22Rv1 (cell line): ENCODE measurements at regions not wholly inside any gene's neighbourhood (a gene's known extent, or its start where the extent isn't known, plus 50 kb on each side); places are given as distances from the start of the nearest gene placed in this dataset.

Experiments used
- CTCF ChIP-seq: fragments of 450-650 bp; IDR thresholded peaks from 2 replicates; pipeline ENCODE4 v1.5.1; 2017; ENCODE audit warnings: mild to moderate bottlenecking
- ZFX ChIP-seq: fragments of 450-650 bp; IDR thresholded peaks from 2 replicates; pipeline ENCODE4 v1.6.1; 2017; ENCODE audit warnings: antibody characterized with exemption, borderline replicate concordance

- TF ChIP-seq CTCF (no peak), ZFX (no peak)
These were observed 84.5 kb downstream of the JRKL start for GRCh38 chr11:96474263-96474662.
